ENCODE measurements at regions not wholly inside any gene's neighbourhood (a gene's known extent, or its start where the extent isn't known, plus 50 kb on each side); places are given as distances from the start of the nearest gene placed in this dataset.

GRCh38 chr6:106908386-106908840 is 66.1 kb downstream of the CD24 start:
- TF ChIP-seq CTCF (IDR thresholded peaks at IDR 0.05) (no peak), POLR2A (IDR thresholded peaks at IDR 0.05) (no peak)

All from testis (tissue), 2 donors.